ENCODE measurements at regions not wholly inside any gene's neighbourhood (a gene's known extent, or its start where the extent isn't known, plus 50 kb on each side); places are given as distances from the start of the nearest gene placed in this dataset.

- Histone ChIP-seq H3K9me3 (no peaks in the 10 kb centered on the region), H3K4me1 (peaks cover 0 to 12% (median 0%) of the 10 kb centered on the region in 4 donors), H3K27ac (no peak overlapping the region), H3K27me3 (no peaks in the 10 kb centered on the region), H3K36me3 (no peaks in the 10 kb centered on the region), H3K4me3 (no peak overlapping the region)
- peak in 2 of 3 donors; percentile 51 to 64 for DNase-seq
- TF ChIP-seq POLR2A (IDR thresholded peaks at IDR 0.05) (no peak), CTCF (IDR thresholded peaks at IDR 0.05) (no peak)
These were observed 73.4 kb upstream of the INSIG1 start for GRCh38 chr7:155224116-155224811.

GRCh38 chr7:155225095-155225494 is 72.6 kb upstream of the INSIG1 start:
- Histone ChIP-seq H3K4me1 (peaks cover 0 to 12% (median 0%) of the 10 kb centered on the region in 4 donors), H3K27ac (no peak overlapping the region), H3K4me3 (no peak overlapping the region), H3K36me3 (no peaks in the 10 kb centered on the region), H3K9me3 (no peaks in the 10 kb centered on the region), H3K27me3 (no peaks in the 10 kb centered on the region)
- TF ChIP-seq CTCF (IDR thresholded peaks at IDR 0.05) (no peak), POLR2A (IDR thresholded peaks at IDR 0.05) (no peak)
- DNase-seq, result peak in 1 of 3 donors; percentile 21

- H3K9me3 ChIP-seq, result no peaks in the 10 kb centered on the region
- TF ChIP-seq POLR2A (IDR thresholded peaks at IDR 0.05), result no peak
- TF ChIP-seq CTCF (IDR thresholded peaks at IDR 0.05), result no peak
- no peak overlapping the region for H3K27ac ChIP-seq
- no peak overlapping the region for H3K4me3 ChIP-seq
- DNase-seq, result peak in 1 of 3 donors; percentile 20
- no peaks in the 10 kb centered on the region for H3K36me3 ChIP-seq
- H3K4me1 ChIP-seq, result peaks cover 0 to 12% (median 0%) of the 10 kb centered on the region in 4 donors
- no peaks in the 10 kb centered on the region for H3K27me3 ChIP-seq
These were observed 72.2 kb upstream of the INSIG1 start for GRCh38 chr7:155225516-155225915.

- H3K4me1 ChIP-seq, result peaks cover 0 to 12% (median 0%) of the 10 kb centered on the region in 4 donors
- DNase-seq, result peak in 1 of 3 donors; percentile 43
- TF ChIP-seq CTCF (IDR thresholded peaks at IDR 0.05) (no peak), POLR2A (IDR thresholded peaks at IDR 0.05) (no peak)
- H3K36me3 ChIP-seq, result no peaks in the 10 kb centered on the region
- no peak overlapping the region for H3K4me3 ChIP-seq
- H3K27me3 ChIP-seq, result no peaks in the 10 kb centered on the region
- H3K27ac ChIP-seq, result no peak overlapping the region
- H3K9me3 ChIP-seq, result no peaks in the 10 kb centered on the region
These were observed 71.2 kb upstream of the INSIG1 start for GRCh38 chr7:155226261-155227003.

GRCh38 chr7:155227004-155227787 is 70.5 kb upstream of the INSIG1 start:
- Histone ChIP-seq H3K36me3 (no peaks in the 10 kb centered on the region), H3K27ac (no peak overlapping the region), H3K27me3 (no peaks in the 10 kb centered on the region), H3K9me3 (no peaks in the 10 kb centered on the region), H3K4me1 (peaks cover 0 to 12% (median 0%) of the 10 kb centered on the region in 4 donors), H3K4me3 (no peak overlapping the region)
- DNase-seq, result peak in 1 of 3 donors; percentile 34
- no peak for TF ChIP-seq POLR2A (IDR thresholded peaks at IDR 0.05)
- no peak for TF ChIP-seq CTCF (IDR thresholded peaks at IDR 0.05)

Measured in Peyer's patch (tissue), 4 donors.